Activated naive CD4-positive, alpha-beta T cell treated with anti-CD3 and anti-CD28 coated beads, Interleukin-2, amount 10 ng/mL, durations not matched to agents 7 days and 5 days (primary cell): ENCODE measurements at regions not wholly inside any gene's neighbourhood (a gene's known extent, or its start where the extent isn't known, plus 50 kb on each side); places are given as distances from the start of the nearest gene placed in this dataset.

Source experiments
- CTCF ChIA-PET: fragments of 350-600 bp; sonication (Branson Sonifier 250); formaldehyde crosslinking; loops from one replicate; lab custom pipeline; 2021; ENCODE audit warnings: antibody characterized with exemption; lab: Charles Lee
- DNase-seq: peaks from one replicate; pipeline ENCODE4 v3.0.0-alpha.2; 2020
- H3K27ac Mint-ChIP-seq: one replicate; pipeline ENCODE4 v1.8.0; 2021; ENCODE audit warnings: mild to moderate bottlenecking, moderate library complexity, mixed read lengths
- H3K27me3 Mint-ChIP-seq: one replicate; pipeline ENCODE4 v1.8.0; 2021; ENCODE audit warnings: mild to moderate bottlenecking, mixed read lengths
- H3K36me3 Mint-ChIP-seq: one replicate; pipeline ENCODE4 v1.8.0; 2021; ENCODE audit warnings: mixed read lengths
- H3K4me1 Mint-ChIP-seq: one replicate; pipeline ENCODE4 v1.8.0; 2021; ENCODE audit warnings: mixed read lengths
- H3K4me3 Mint-ChIP-seq: one replicate; pipeline ENCODE4 v1.8.0; 2021; ENCODE audit warnings: mild to moderate bottlenecking, moderate library complexity, mixed read lengths
- H3K9me3 Mint-ChIP-seq: one replicate; pipeline ENCODE4 v1.8.0; 2021; ENCODE audit warnings: mixed read lengths

GRCh38 chr4:30875658-30876269, 155.6 kb downstream of the PCDH7 start:
- Mint-ChIP-seq H3K4me1 (no peaks in the 10 kb centered on the region), H3K9me3 (peaks cover 5% of the 10 kb centered on the region), H3K27me3 (no peaks in the 10 kb centered on the region), H3K36me3 (no peaks in the 10 kb centered on the region), H3K4me3 (no peak overlapping the region), H3K27ac (no peak overlapping the region)
- DNase-seq, result no peak
- CTCF ChIA-PET, result no interaction called here

- CTCF ChIA-PET, result no interaction called here
- Mint-ChIP-seq H3K4me3 (no peak overlapping the region), H3K27me3 (no peaks in the 10 kb centered on the region), H3K9me3 (peaks cover 4% of the 10 kb centered on the region), H3K27ac (no peak overlapping the region), H3K36me3 (no peaks in the 10 kb centered on the region), H3K4me1 (no peaks in the 10 kb centered on the region)
- no peak for DNase-seq
These were observed 159.9 kb downstream of the PCDH7 start for GRCh38 chr4:30879855-30880598.

- H3K27ac Mint-ChIP-seq, result no peak overlapping the region
- CTCF ChIA-PET, result no interaction called here
- H3K27me3 Mint-ChIP-seq, result no peaks in the 10 kb centered on the region
These were observed 161.8 kb downstream of the PCDH7 start for GRCh38 chr4:30881985-30882384.

GRCh38 chr4:30882443-30882842, 162.3 kb downstream of the PCDH7 start:
- peaks cover 4% of the 10 kb centered on the region for H3K9me3 Mint-ChIP-seq
- DNase-seq, result no peak
- H3K36me3 Mint-ChIP-seq, result no peaks in the 10 kb centered on the region
- no peak overlapping the region for H3K27ac Mint-ChIP-seq
- CTCF ChIA-PET, result no interaction called here
- H3K4me1 Mint-ChIP-seq, result no peaks in the 10 kb centered on the region
- H3K4me3 Mint-ChIP-seq, result no peak overlapping the region
- no peaks in the 10 kb centered on the region for H3K27me3 Mint-ChIP-seq

More at GRCh38 chr4:30881985-30882384, 161.8 kb downstream of the PCDH7 start:
- Mint-ChIP-seq H3K4me3 (no peak overlapping the region), H3K36me3 (no peaks in the 10 kb centered on the region), H3K4me1 (no peaks in the 10 kb centered on the region), H3K9me3 (peaks cover 4% of the 10 kb centered on the region)
- DNase-seq, result no peak

- Mint-ChIP-seq H3K4me3 (no peak overlapping the region), H3K9me3 (peaks cover 4% of the 10 kb centered on the region), H3K27ac (no peak overlapping the region), H3K27me3 (no peaks in the 10 kb centered on the region), H3K4me1 (no peaks in the 10 kb centered on the region), H3K36me3 (no peaks in the 10 kb centered on the region)
- CTCF ChIA-PET, result no interaction called here
- DNase-seq, result no peak
These were observed 163.0 kb downstream of the PCDH7 start for GRCh38 chr4:30882995-30883675.

- Mint-ChIP-seq H3K27me3 (no peaks in the 10 kb centered on the region), H3K4me1 (no peaks in the 10 kb centered on the region), H3K9me3 (no peaks in the 10 kb centered on the region), H3K4me3 (no peak overlapping the region), H3K36me3 (no peaks in the 10 kb centered on the region), H3K27ac (no peak overlapping the region)
- CTCF ChIA-PET, result no interaction called here
- no peak for DNase-seq
These were observed 181.6 kb downstream of the PCDH7 start for GRCh38 chr4:30901461-30902451.

- no peak for DNase-seq
- H3K27me3 Mint-ChIP-seq, result no peaks in the 10 kb centered on the region
- CTCF ChIA-PET, result no interaction called here
- H3K9me3 Mint-ChIP-seq, result peaks cover 8% of the 10 kb centered on the region
- no peak overlapping the region for H3K27ac Mint-ChIP-seq
- H3K4me3 Mint-ChIP-seq, result no peak overlapping the region
- H3K36me3 Mint-ChIP-seq, result no peaks in the 10 kb centered on the region
- no peaks in the 10 kb centered on the region for H3K4me1 Mint-ChIP-seq
These were observed 183.5 kb downstream of the PCDH7 start for GRCh38 chr4:30903502-30904214.

GRCh38 chr4:30904215-30904555, 184.0 kb downstream of the PCDH7 start:
- Mint-ChIP-seq H3K4me1 (no peaks in the 10 kb centered on the region), H3K27ac (no peak overlapping the region), H3K36me3 (no peaks in the 10 kb centered on the region), H3K9me3 (peaks cover 8% of the 10 kb centered on the region), H3K4me3 (no peak overlapping the region), H3K27me3 (no peaks in the 10 kb centered on the region)
- CTCF ChIA-PET, result no interaction called here
- DNase-seq, result no peak

- Mint-ChIP-seq H3K4me1 (no peaks in the 10 kb centered on the region), H3K27ac (no peak overlapping the region), H3K4me3 (no peak overlapping the region), H3K9me3 (peaks cover 8% of the 10 kb centered on the region), H3K27me3 (no peaks in the 10 kb centered on the region), H3K36me3 (no peaks in the 10 kb centered on the region)
- CTCF ChIA-PET, result no interaction called here
- DNase-seq, result no peak
These were observed 184.4 kb downstream of the PCDH7 start for GRCh38 chr4:30904588-30904987.

GRCh38 chr4:30912098-30912714, 192.0 kb downstream of the PCDH7 start:
- no peak overlapping the region for H3K4me3 Mint-ChIP-seq
- no peak for DNase-seq
- H3K9me3 Mint-ChIP-seq, result peaks cover 10% of the 10 kb centered on the region
- H3K27ac Mint-ChIP-seq, result no peak overlapping the region
- no peaks in the 10 kb centered on the region for H3K27me3 Mint-ChIP-seq
- no peaks in the 10 kb centered on the region for H3K36me3 Mint-ChIP-seq
- CTCF ChIA-PET, result no interaction called here
- no peaks in the 10 kb centered on the region for H3K4me1 Mint-ChIP-seq

- CTCF ChIA-PET, result no interaction called here
- H3K4me3 Mint-ChIP-seq, result no peak overlapping the region
- no peaks in the 10 kb centered on the region for H3K36me3 Mint-ChIP-seq
- H3K27me3 Mint-ChIP-seq, result no peaks in the 10 kb centered on the region
- peaks cover 6% of the 10 kb centered on the region for H3K9me3 Mint-ChIP-seq
- no peak for DNase-seq
- no peaks in the 10 kb centered on the region for H3K4me1 Mint-ChIP-seq
- H3K27ac Mint-ChIP-seq, result no peak overlapping the region
These were observed 196.4 kb downstream of the PCDH7 start for GRCh38 chr4:30916337-30917274.

- Mint-ChIP-seq H3K36me3 (no peaks in the 10 kb centered on the region), H3K27me3 (no peaks in the 10 kb centered on the region), H3K4me1 (no peaks in the 10 kb centered on the region), H3K27ac (no peak overlapping the region), H3K9me3 (peaks cover 6% of the 10 kb centered on the region), H3K4me3 (no peak overlapping the region)
- no peak for DNase-seq
- CTCF ChIA-PET, result no interaction called here
These were observed 197.8 kb downstream of the PCDH7 start for GRCh38 chr4:30917946-30918345.
